NCI-H2227 (cell line): ENCODE measurements at regions not wholly inside any gene's neighbourhood (a gene's known extent, or its start where the extent isn't known, plus 50 kb on each side); places are given as distances from the start of the nearest gene placed in this dataset.

ENCODE experiments used
- DNase-seq: peaks from one replicate; lab custom pipeline; 2025; ENCODE audit not compliant: unreplicated experiment; lab: John Stamatoyannopoulos, UW

DNA sequence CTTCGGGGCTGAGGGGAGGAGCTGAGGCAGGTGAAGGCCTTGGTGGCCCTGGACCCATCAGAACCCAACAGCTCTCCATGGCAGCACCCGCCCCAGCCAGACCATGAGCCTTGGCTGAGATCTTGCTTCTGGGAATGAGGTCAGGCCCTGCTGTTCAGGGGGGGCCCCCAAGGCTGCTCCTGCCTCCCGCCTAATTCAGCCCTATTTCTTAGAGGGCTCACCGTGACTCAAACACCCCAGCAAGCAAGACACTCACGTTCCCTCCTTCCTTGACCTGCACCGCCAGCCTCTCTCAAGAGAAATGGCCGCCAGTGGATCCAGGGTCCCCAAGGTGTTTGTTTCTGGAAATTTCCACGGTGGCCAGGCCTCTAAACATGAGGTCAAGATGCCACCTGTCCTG is 61.4 kb upstream of the PPP1R26 start:
- no peak for DNase-seq

DNA sequence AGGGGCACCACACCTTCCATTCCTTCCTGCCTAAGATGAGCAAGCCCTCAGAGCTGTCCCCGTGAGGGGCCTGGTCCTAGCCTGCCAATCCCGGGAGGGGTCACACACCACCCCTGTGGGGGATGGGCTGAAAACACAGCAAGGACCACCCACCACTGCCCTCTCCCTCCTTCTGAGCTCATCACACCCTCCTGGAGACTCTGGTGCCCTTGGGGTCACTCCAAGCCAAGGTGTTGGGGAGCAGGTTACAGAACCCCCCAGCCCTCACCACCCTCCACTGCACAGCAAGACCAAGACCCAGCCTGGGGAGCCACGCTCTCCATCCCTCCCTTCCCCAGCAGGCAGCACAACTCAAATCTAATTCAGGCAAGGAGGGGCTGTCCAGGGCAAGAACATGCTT is 60.5 kb upstream of the PPP1R26 start:
- no peak for DNase-seq

DNA sequence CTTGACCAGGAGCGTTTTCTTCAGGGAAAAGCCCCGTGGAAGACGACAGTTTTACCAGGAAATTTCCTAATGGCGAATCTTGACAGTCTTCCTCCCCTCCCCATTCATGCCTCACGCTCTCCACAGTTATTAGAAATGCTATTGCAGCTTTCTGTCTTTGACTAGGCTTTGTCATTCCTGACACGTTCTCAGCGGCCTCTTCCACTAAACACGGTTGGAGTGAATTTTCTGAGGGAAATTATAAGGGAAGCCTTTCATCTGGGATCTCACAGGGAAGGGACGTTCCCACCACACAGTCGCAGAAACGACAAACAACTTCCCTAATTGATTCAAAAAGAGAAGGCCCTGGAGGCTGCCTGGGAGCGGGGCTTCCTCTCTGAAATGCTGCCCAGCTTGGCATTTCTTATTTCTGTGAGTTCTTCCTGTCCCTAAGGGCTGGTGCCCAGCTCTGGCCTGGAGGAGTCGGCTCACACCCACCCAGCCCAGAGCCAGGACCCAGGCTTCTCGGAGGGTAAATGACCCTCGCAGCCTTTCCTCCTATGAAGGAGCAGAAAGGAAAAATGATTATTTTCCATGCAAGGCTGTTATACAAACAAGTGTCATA is 57.1 kb upstream of the PPP1R26 start:
- DNase-seq, result peak; percentile 3

DNA sequence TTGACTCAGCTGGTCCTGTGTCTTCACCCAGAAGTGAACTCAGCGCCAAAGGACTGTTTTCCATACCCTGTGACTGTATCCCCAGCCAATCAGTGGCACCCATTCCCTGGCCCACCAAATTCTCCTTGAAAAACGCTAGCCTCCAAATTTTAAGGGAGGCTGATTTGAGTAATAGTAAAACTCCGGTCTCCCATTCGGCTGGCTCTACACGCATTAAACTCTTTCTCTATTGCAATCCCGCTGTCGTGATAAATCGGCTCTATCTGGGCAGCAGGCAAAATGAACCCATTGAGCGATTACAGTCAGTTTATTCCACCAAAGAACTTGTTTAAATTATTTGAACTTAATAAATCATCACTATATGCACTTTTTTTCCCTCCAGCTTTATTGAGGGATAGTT is 55.9 kb upstream of the PPP1R26 start:
- DNase-seq, result no peak
